Upper lobe of left lung (tissue), 6 donors: ENCODE measurements at regions not wholly inside any gene's neighbourhood (a gene's known extent, or its start where the extent isn't known, plus 50 kb on each side); places are given as distances from the start of the nearest gene placed in this dataset.

Experiments
- ATAC-seq, 2 donors: fragments of 200-7000 bp; cut with Tn5 transposase; one replicate each; pipeline ENCODE4 v1.9.1; 2022; ENCODE audit warnings: mild to moderate bottlenecking in 2 of 2, moderate library complexity in 2 of 2; ENCODE audit not compliant: low FRiP score in 2 of 2
- DNase-seq, 2 donors: peaks; one replicate each; pipeline ENCODE4 v3.0.0-alpha.2; 2019 to 2020
- H3K27ac ChIP-seq, 4 donors: fragments of 200-600 bp; sonication (generic); one replicate each; pipeline ENCODE4 v1.5.1; 2016 to 2019
- H3K27me3 ChIP-seq, 4 donors: fragments of 200-600 bp; sonication (generic); one replicate each; pipeline ENCODE4 v1.5.1; 2017 to 2019
- H3K36me3 ChIP-seq, 4 donors: fragments of 200-600 bp; sonication (generic); one replicate each; pipeline ENCODE4 v1.5.1; 2016 to 2019
- H3K4me1 ChIP-seq, 4 donors: fragments of 200-600 bp; sonication (generic); one replicate each; pipeline ENCODE4 v1.5.1; 2018 to 2019
- H3K4me3 ChIP-seq, 4 donors: fragments of 200-600 bp; sonication (generic); one replicate each; pipeline ENCODE4 v1.5.1; 2017 to 2019; ENCODE audit warnings: mild to moderate bottlenecking in 2 of 4, moderate library complexity in 1 of 4
- H3K9me3 ChIP-seq, 4 donors: fragments of 200-600 bp; sonication (generic); one replicate each; pipeline ENCODE4 v1.5.1; 2018 to 2019
- EP300 ChIP-seq, 4 donors: sonication (generic); formaldehyde crosslinking; IDR thresholded peaks; one replicate each; pipeline ENCODE4 v1.5.1; 2017; ENCODE audit warnings: antibody characterized with exemption in 4 of 4, control low read depth in 2 of 4
- POLR2A ChIP-seq, 4 donors: fragments of 450-650 bp; IDR thresholded peaks; one replicate each; pipeline ENCODE4 v1.5.1; 2016 to 2017; ENCODE audit warnings: antibody characterized with exemption in 4 of 4, mild to moderate bottlenecking in 2 of 4
- POLR2AphosphoS5 ChIP-seq, 2 donors: sonication (generic); formaldehyde crosslinking; IDR thresholded peaks; one replicate each; pipeline ENCODE4 v1.5.1; 2017; ENCODE audit warnings: antibody characterized with exemption in 2 of 2
- WGBS, 2 donors: methylation state at CpG; one replicate each; pipeline ENCODE4 v1.1.5; 2017 to 2018; 5-methylcytosine and 5-hydroxymethylcytosine counted together
- TF ChIP-seq, protein P1 (sequence below), 6 experiments: fragments of 450-650 bp in 4 of 6; fragments of 200-600 bp in 2 of 6; sonication (generic) in 2 of 6; IDR thresholded peaks; one replicate each; pipeline ENCODE4 v1.5.1; 2016 to 2019; ENCODE audit warnings: antibody characterized with exemption in 6 of 6
- donor health status: DM: no; HTN: no; CAD: no; lungs with moderate emphysema.
- donor health status: DM: no; HTN: yes; CAD: no; lungs with severe emphysema.

DNA sequence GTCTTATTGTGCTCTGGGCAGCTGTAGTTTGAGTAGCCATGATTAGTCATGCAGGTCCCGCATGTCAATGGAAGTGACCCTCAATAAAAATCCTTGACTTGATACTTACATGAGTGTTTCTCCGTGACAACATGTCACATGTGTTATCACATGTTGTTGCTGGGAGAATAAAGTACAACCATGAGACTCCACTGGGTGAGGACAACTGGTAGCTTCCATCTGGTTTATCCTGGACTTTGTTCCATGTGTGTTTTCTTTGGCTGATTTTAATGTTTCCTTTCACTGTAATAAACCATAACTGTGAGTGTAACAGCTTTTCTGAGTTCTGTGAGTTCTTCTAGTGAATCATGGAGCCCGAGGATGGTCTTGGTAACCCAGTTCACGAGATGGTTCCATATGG lies 63.1 kb upstream of the NDN start:
- 70 to 83% methylated on average over 4 of the region's 4 CpGs for WGBS, 2 donors
- no peaks in the 10 kb centered on the region for H3K27me3 ChIP-seq
- no peak overlapping the region for H3K4me3 ChIP-seq
- H3K27ac ChIP-seq = no peak overlapping the region
- no peak for TF ChIP-seq EP300 (IDR thresholded peaks at IDR 0.05)
- TF ChIP-seq, protein P1, sequence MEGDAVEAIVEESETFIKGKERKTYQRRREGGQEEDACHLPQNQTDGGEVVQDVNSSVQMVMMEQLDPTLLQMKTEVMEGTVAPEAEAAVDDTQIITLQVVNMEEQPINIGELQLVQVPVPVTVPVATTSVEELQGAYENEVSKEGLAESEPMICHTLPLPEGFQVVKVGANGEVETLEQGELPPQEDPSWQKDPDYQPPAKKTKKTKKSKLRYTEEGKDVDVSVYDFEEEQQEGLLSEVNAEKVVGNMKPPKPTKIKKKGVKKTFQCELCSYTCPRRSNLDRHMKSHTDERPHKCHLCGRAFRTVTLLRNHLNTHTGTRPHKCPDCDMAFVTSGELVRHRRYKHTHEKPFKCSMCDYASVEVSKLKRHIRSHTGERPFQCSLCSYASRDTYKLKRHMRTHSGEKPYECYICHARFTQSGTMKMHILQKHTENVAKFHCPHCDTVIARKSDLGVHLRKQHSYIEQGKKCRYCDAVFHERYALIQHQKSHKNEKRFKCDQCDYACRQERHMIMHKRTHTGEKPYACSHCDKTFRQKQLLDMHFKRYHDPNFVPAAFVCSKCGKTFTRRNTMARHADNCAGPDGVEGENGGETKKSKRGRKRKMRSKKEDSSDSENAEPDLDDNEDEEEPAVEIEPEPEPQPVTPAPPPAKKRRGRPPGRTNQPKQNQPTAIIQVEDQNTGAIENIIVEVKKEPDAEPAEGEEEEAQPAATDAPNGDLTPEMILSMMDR (IDR thresholded peaks at IDR 0.05) = no peak
- no peak for TF ChIP-seq POLR2A (IDR thresholded peaks at IDR 0.05)
- TF ChIP-seq POLR2AphosphoS5 (IDR thresholded peaks at IDR 0.05) = no peak
- no peaks in the 10 kb centered on the region for H3K9me3 ChIP-seq
- ATAC-seq (no peak), DNase-seq (no peak)
- no peaks in the 10 kb centered on the region for H3K4me1 ChIP-seq
- H3K36me3 ChIP-seq = no peaks in the 10 kb centered on the region

DNA sequence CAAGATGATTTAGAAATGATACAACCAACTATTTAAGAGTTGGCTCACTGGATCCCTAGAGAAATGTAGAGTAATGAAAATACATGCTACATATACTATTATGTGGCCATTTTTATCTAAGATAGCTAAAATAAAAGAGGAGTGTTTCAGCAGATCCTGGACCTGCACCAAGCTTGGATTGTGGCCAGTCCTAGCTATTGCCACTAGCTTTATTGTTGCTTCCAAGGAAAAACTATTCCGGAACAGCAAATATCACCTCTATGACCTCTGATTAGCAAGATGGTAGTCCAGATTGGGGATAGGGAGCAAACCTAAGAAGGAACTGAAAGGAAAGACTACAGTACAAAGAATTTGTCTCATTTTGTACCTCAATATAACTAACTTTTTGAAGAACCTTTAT lies 63.7 kb upstream of the NDN start:
- DNase-seq = no peak
- Histone ChIP-seq H3K4me3 (no peak overlapping the region), H3K36me3 (no peaks in the 10 kb centered on the region), H3K4me1 (no peaks in the 10 kb centered on the region), H3K9me3 (no peaks in the 10 kb centered on the region), H3K27ac (no peak overlapping the region), H3K27me3 (no peaks in the 10 kb centered on the region)
- WGBS, 2 donors = 75 to 80% methylated on average over 1 of the region's 1 CpG
- TF ChIP-seq EP300 (IDR thresholded peaks at IDR 0.05) = no peak
- no peak for TF ChIP-seq POLR2A (IDR thresholded peaks at IDR 0.05)
- TF ChIP-seq, protein P1 (IDR thresholded peaks at IDR 0.05) = no peak
- TF ChIP-seq POLR2AphosphoS5 (IDR thresholded peaks at IDR 0.05) = no peak
- ATAC-seq = no peak

DNA sequence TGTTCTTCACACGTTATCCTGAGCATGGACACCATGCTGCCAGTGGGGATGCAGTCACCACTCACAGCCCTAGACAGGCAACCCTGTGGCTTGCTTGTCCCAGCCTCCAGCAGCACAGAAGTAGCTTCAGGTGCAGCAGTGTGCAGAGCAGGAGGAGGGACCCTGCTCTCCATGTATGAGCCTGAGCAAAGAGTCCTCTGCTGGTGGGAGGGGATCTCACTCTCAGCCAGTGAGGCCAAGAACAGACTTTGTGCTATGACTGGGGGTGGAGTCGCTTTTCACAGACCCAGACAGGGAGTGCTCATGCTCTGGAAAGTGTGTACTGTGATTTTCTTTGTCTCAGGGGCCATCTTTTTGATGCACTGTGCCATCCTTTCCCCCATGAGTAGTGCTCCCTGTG lies 66.1 kb upstream of the NDN start:
- ATAC-seq = peak in 1 of 2 donors; percentile 26
- H3K9me3 ChIP-seq = no peaks in the 10 kb centered on the region
- no peaks in the 10 kb centered on the region for H3K4me1 ChIP-seq
- H3K27ac ChIP-seq = no peak overlapping the region
- TF ChIP-seq POLR2AphosphoS5 (IDR thresholded peaks at IDR 0.05) (no peak), EP300 (IDR thresholded peaks at IDR 0.05) (no peak), POLR2A (IDR thresholded peaks at IDR 0.05) (no peak)
- TF ChIP-seq, protein P1 (IDR thresholded peaks at IDR 0.05) = no peak
- H3K4me3 ChIP-seq = no peak overlapping the region
- H3K36me3 ChIP-seq = no peaks in the 10 kb centered on the region
- no peaks in the 10 kb centered on the region for H3K27me3 ChIP-seq
- WGBS, 2 donors = 67 to 70% methylated on average over 2 of the region's 2 CpGs
- DNase-seq = no peak

DNA sequence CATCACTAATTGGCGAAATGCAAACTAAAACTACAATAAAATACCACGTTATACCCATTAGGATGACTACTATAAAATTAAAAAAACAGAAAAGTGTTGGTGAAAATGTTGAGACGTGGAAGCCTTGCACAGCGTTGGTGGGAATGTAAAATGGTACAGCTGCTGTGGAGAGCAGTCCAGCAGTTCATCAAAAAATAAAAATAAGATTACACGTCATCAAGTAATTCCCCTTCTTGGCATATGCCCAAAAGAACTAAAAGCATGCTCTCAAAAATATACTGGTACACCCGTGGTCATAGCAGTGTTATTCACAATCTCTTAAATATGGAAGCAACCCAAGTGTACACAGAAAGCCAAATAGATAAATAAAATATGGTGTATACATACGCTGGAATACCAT lies 71.8 kb upstream of the NDN start:
- H3K4me3 ChIP-seq = no peak overlapping the region
- H3K27ac ChIP-seq = no peak overlapping the region
- TF ChIP-seq EP300 (IDR thresholded peaks at IDR 0.05) (no peak), POLR2A (IDR thresholded peaks at IDR 0.05) (no peak), POLR2AphosphoS5 (IDR thresholded peaks at IDR 0.05) (no peak)
- TF ChIP-seq, protein P1 (IDR thresholded peaks at IDR 0.05) = no peak
- no peaks in the 10 kb centered on the region for H3K27me3 ChIP-seq
- ATAC-seq (no peak), DNase-seq (no peak)
- H3K9me3 ChIP-seq = no peaks in the 10 kb centered on the region
- no peaks in the 10 kb centered on the region for H3K36me3 ChIP-seq
- H3K4me1 ChIP-seq = no peaks in the 10 kb centered on the region
- WGBS, 2 donors = 45 to 56% methylated on average over 7 of the region's 7 CpGs

DNA sequence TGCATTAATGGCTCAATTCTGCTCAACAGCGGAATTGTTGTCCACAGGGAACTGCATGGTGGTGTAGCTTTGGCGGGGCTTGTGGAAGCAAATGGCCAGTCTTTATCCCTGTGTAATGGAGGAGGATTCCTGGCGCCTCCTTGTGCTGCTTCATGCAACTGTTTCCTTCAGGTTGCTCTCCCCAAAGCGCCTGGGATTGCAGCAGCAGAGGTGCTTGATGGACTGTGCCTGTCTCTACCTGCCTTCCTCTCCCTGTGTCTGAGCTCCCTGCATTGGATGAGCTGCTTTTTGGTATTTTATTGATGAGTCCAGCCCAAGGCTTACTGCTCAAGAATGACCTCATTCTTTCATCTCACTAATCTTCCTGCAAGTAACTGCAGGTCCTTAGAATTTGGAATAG lies 72.9 kb upstream of the NDN start:
- no peak overlapping the region for H3K4me3 ChIP-seq
- H3K36me3 ChIP-seq = no peaks in the 10 kb centered on the region
- DNase-seq = no peak
- H3K4me1 ChIP-seq = no peaks in the 10 kb centered on the region
- TF ChIP-seq POLR2A (IDR thresholded peaks at IDR 0.05) (no peak), POLR2AphosphoS5 (IDR thresholded peaks at IDR 0.05) (no peak), EP300 (IDR thresholded peaks at IDR 0.05) (no peak)
- TF ChIP-seq, protein P1 (IDR thresholded peaks at IDR 0.05) = no peak
- ATAC-seq = no peak
- no peaks in the 10 kb centered on the region for H3K9me3 ChIP-seq
- 47 to 51% methylated on average over 4 of the region's 4 CpGs for WGBS, 2 donors
- H3K27me3 ChIP-seq = no peaks in the 10 kb centered on the region
- no peak overlapping the region for H3K27ac ChIP-seq
